K562 (cell line): ENCODE measurements at regions not wholly inside any gene's neighbourhood (a gene's known extent, or its start where the extent isn't known, plus 50 kb on each side); places are given as distances from the start of the nearest gene placed in this dataset.

Experiments used
- ATAC-seq: fragments of 200-7000 bp; cut with Tn5 transposase; 3 replicates; pipeline ENCODE4 v1.9.1; 2020; ENCODE audit warnings: moderate library complexity
- BruUV-seq: library from RNA; stranded (reverse); fragments of 400-500 nt; replicated peaks from 2 replicates; lab custom pipeline; 2021; lab: Mats Ljungman, UMichigan
- CTCF ChIA-PET: fragments of 300-600 bp; formaldehyde crosslinking; extraction: SDS; loops from one replicate; lab custom pipeline; 2021; ENCODE audit warnings: low intra/inter-chr PET ratio; lab: Yijun Ruan, JAX
- POLR2A ChIA-PET: fragments of 300-600, 350-650 bp; sonication (Branson Sonifier 250); formaldehyde crosslinking; extraction: SDS; loops from one replicate; lab custom pipeline; 2021; ENCODE audit warnings: antibody characterized with exemption, inconsistent platforms; lab: Yijun Ruan, JAX
- DNase-seq, 4 experiments: peaks; one replicate each; pipeline versions ENCODE4 v3.0.0 to v3.0.0-alpha.2; 2011 to 2018; ENCODE audit warnings: low spot score in 3 of 4, mixed read lengths in 3 of 4; ENCODE audit errors: extremely low read depth in 1 of 4
- FAIRE-seq: peaks from 2 replicates; lab custom pipeline; 2011; peaks lifted over from hg19 to GRCh38; lab: Jason Lieb, UNC
- H2AFZ ChIP-seq: 2 replicates; pipeline ENCODE4 v1.6.0; 2011; ENCODE audit warnings: low read depth, low read length, control low read depth, inconsistent platforms
- H3K27ac ChIP-seq: fragments of 200-600 bp; 3 replicates; pipeline ENCODE4 v1.8.0; 2011; ENCODE audit warnings: low read depth, mild to moderate bottlenecking, control low read depth, inconsistent platforms, low read length, moderate library complexity, mixed read lengths; ENCODE audit errors: extremely low read depth
- H3K27me3 ChIP-seq, 2 experiments: fragments of 300-600 bp in 1 of 2; 2 replicates in 1 of 2; 3 replicates in 1 of 2; pipeline versions ENCODE4 v1.6.0 to v1.8.0; 2011; ENCODE audit warnings: inconsistent platforms in 2 of 2, low read length in 2 of 2, mild to moderate bottlenecking in 1 of 2, mixed read lengths in 1 of 2, moderate library complexity in 1 of 2; ENCODE audit not compliant: control insufficient read depth in 2 of 2, insufficient read depth in 2 of 2
- H3K36me3 ChIP-seq: fragments of 300-600 bp; 3 replicates; pipeline ENCODE4 v1.8.0; 2011; ENCODE audit warnings: mild to moderate bottlenecking, low read length, inconsistent platforms; ENCODE audit not compliant: control insufficient read depth, insufficient read depth
- H3K4me1 ChIP-seq, 2 experiments: fragments of 200-600 bp in 1 of 2; replicated peaks in 1 of 2; 2 replicates in 1 of 2; 3 replicates in 1 of 2; pipeline versions ENCODE4 v1.5.1 to v1.8.0; 2011; ENCODE audit warnings: inconsistent platforms in 2 of 2, low read length in 2 of 2, mild to moderate bottlenecking in 1 of 2, mixed read lengths in 1 of 2, moderate library complexity in 1 of 2; ENCODE audit not compliant: control insufficient read depth in 2 of 2, insufficient read depth in 2 of 2
- H3K4me2 ChIP-seq: 2 replicates; pipeline ENCODE4 v1.6.1; 2011; ENCODE audit warnings: low read length, control low read depth, inconsistent platforms, mixed read lengths; ENCODE audit not compliant: insufficient read depth
- H3K4me3 ChIP-seq: fragments of 200-600 bp; sonication (generic), shearing (Covaris generic); 2 replicates; pipeline ENCODE4 v1.5.1; 2016; ENCODE audit warnings: control low read depth, inconsistent platforms
- H3K79me2 ChIP-seq: fragments of 200-600 bp; 3 replicates; pipeline ENCODE4 v1.8.0; 2011; ENCODE audit warnings: low read length, inconsistent platforms; ENCODE audit not compliant: control insufficient read depth, insufficient read depth
- H3K9ac ChIP-seq, 2 experiments: 2 replicates each; pipeline versions ENCODE4 v1.6.0 to v1.6.1; 2011; ENCODE audit warnings: low read depth in 2 of 2, low read length in 2 of 2, control low read depth in 1 of 2, inconsistent platforms in 1 of 2, mild to moderate bottlenecking in 1 of 2, mixed read lengths in 1 of 2; ENCODE audit not compliant: insufficient read depth in 1 of 2
- H3K9me1 ChIP-seq: one replicate; pipeline ENCODE4 v1.6.0; 2011; ENCODE audit warnings: inconsistent platforms, mild to moderate bottlenecking, low read length, moderate library complexity; ENCODE audit not compliant: control insufficient read depth, insufficient read depth
- H3K9me3 ChIP-seq: replicated peaks from 2 replicates; pipeline ENCODE4 v1.5.1; 2011; ENCODE audit warnings: low read depth, low read length, inconsistent platforms; ENCODE audit not compliant: control insufficient read depth, insufficient read depth
- H4K20me1 ChIP-seq: replicated peaks from 2 replicates; pipeline ENCODE4 v1.6.1; 2011; ENCODE audit warnings: low read length, inconsistent platforms, mixed read lengths; ENCODE audit not compliant: control insufficient read depth, insufficient read depth
- ARID2 ChIP-seq: fragments of 450-650 bp; IDR thresholded peaks from 2 replicates; pipeline ENCODE4 v1.6.1; 2017; ENCODE audit warnings: antibody characterized with exemption, mild to moderate bottlenecking
- ARID3A ChIP-seq: IDR thresholded peaks from 2 replicates; pipeline ENCODE4 v1.6.1; 2012; ENCODE audit warnings: low read depth, low read length, improper control_type of control experiment, borderline replicate concordance
- DACH1 ChIP-seq: fragments of 450-650 bp; IDR thresholded peaks from 2 replicates; pipeline ENCODE4 v1.6.1; 2018; ENCODE audit not compliant: partially characterized antibody
- FIP1L1 ChIP-seq: fragments of 200-400 bp; formaldehyde crosslinking; IDR thresholded peaks from 2 replicates; pipeline ENCODE4 v1.6.1; 2018; ENCODE audit warnings: mild to moderate bottlenecking, low read depth, low read length; ENCODE audit not compliant: poor library complexity, severe bottlenecking
- LARP7 ChIP-seq: fragments of 450-650 bp; IDR thresholded peaks from 2 replicates; pipeline ENCODE4 v1.6.1; 2016
- SAP30 ChIP-seq: fragments of 200-600 bp; sonication (generic); IDR thresholded peaks from 2 replicates; pipeline ENCODE4 v1.6.1; 2012; ENCODE audit warnings: borderline replicate concordance, low read depth, mild to moderate bottlenecking, moderate library complexity, low read length, control low read depth, inconsistent platforms; ENCODE audit not compliant: insufficient read depth, poor library complexity, severe bottlenecking
- SMC3 ChIP-seq: conservative IDR thresholded peaks from 2 replicates; pipeline ENCODE4 v1.6.1; 2011; ENCODE audit warnings: low read depth, low read length, improper control_type of control experiment; ENCODE audit not compliant: insufficient read depth
- TGIF2 ChIP-seq: sonication (generic); formaldehyde crosslinking; IDR thresholded peaks from 2 replicates; pipeline ENCODE4 v1.8.1; 2022; ENCODE audit warnings: mild to moderate bottlenecking, missing genetic modification reagents, moderate library complexity
- ZNF592 ChIP-seq: fragments of 450-650 bp; IDR thresholded peaks from 2 replicates; pipeline ENCODE4 v1.6.1; 2017; ENCODE audit warnings: antibody characterized with exemption, mild to moderate bottlenecking
- ZNF764 ChIP-seq: fragments of 250-450 bp; sonication (Bioruptor Pico); IDR thresholded peaks from 2 replicates; pipeline ENCODE4 v1.4.0; 2020; ENCODE audit warnings: low read depth, mild to moderate bottlenecking, moderate library complexity
- WGBS: fragments of 100-300 bp; shearing (Covaris generic); methylation state at CpG from one replicate; pipeline ENCODE4 v1.1.6; 2016; ENCODE audit warnings: low coverage, mixed read lengths; ENCODE audit not compliant: insufficient coverage; ENCODE audit errors: missing lambda C conversion rate; 5-methylcytosine and 5-hydroxymethylcytosine counted together
- in situ Hi-C: fragments of 300-500 bp; cut with MboI; formaldehyde crosslinking; loops from 4 replicates; pipeline ENCODE4 v1.15.0; 2018; ENCODE audit warnings: inconsistent platforms, mixed read lengths
- intact Hi-C: fragments of 100-400 bp; cut with micrococcal nuclease; formaldehyde crosslinking; loops from 2 replicates; pipeline ENCODE4 v1.14.2; 2022

GRCh38 chr12:22855456-22855855 is 230.5 kb downstream of the ETNK1 start (continued):
- TF ChIP-seq ZNF592 (no peak), SAP30 (no peak), FIP1L1 (no peak)

GRCh38 chr12:22856178-22856577 is 231.2 kb downstream of the ETNK1 start:
- Histone ChIP-seq H3K4me2 (no peak overlapping the region), H3K79me2 (no peaks in the 10 kb centered on the region), H4K20me1 (no peaks in the 10 kb centered on the region), H3K4me3 (no peak overlapping the region), H3K9me3 (no peaks in the 10 kb centered on the region), H2AFZ (no peak overlapping the region), H3K27ac (no peak overlapping the region), H3K4me1 (no peaks in the 10 kb centered on the region), H3K9me1 (no peaks in the 10 kb centered on the region), H3K36me3 (no peaks in the 10 kb centered on the region), H3K27me3 (no peaks in the 10 kb centered on the region), H3K9ac (no peak overlapping the region)
- POLR2A ChIA-PET, result no interaction called here
- peak; percentile 89 for FAIRE-seq
- BruUV-seq, result no TSS peak
- in situ Hi-C loops (no loop called here), intact Hi-C loops (loop anchor here (5.0 kb wide), 2 partner anchors 126 to 201 kb away; no protein-coding TSS in a partner anchor)
- CTCF ChIA-PET, result interaction anchor here (1.7 kb wide), 1 partner anchor 147 kb away, joined by 3 read pairs; no protein-coding TSS in a partner anchor
- no peak for ATAC-seq
- 0% methylated on average over 2 of the region's 2 CpGs for WGBS
- peak; percentile 12 to 30 (median 15) for DNase-seq
- TF ChIP-seq ARID2 (no peak), TGIF2 (CRISPR knock-in tag) (no peak), DACH1 (no peak), ARID3A (peak; percentile 80), LARP7 (no peak), ZNF764 (no peak), SMC3 (peak; percentile 30; the same call in 1 of the 2 replicates)
